Muscle layer of duodenum (tissue), 2 donors: ENCODE measurements at regions not wholly inside any gene's neighbourhood (a gene's known extent, or its start where the extent isn't known, plus 50 kb on each side); places are given as distances from the start of the nearest gene placed in this dataset.

Experiments used
- H3K27ac ChIP-seq: one replicate; pipeline ENCODE4 v1.7.0; 2013; ENCODE audit warnings: mild to moderate bottlenecking, low read length
- H3K27me3 ChIP-seq: one replicate; pipeline ENCODE4 v1.7.0; 2013; ENCODE audit warnings: low read depth, mild to moderate bottlenecking, control low read depth, low read length
- H3K36me3 ChIP-seq, 2 donors: one replicate each; pipeline ENCODE4 v1.7.0; 2013; ENCODE audit warnings: low read length in 2 of 2, control low read depth in 1 of 2, mild to moderate bottlenecking in 1 of 2; ENCODE audit not compliant: insufficient read depth in 2 of 2, control insufficient read depth in 1 of 2
- H3K4me1 ChIP-seq, 2 donors: one replicate each; pipeline ENCODE4 v1.7.0; 2013; ENCODE audit warnings: low read length in 2 of 2, mild to moderate bottlenecking in 2 of 2, control low read depth in 1 of 2, moderate library complexity in 1 of 2; ENCODE audit not compliant: insufficient read depth in 2 of 2, control insufficient read depth in 1 of 2
- H3K4me3 ChIP-seq, 2 donors: one replicate each; pipeline ENCODE4 v1.7.0; 2013; ENCODE audit warnings: low read length in 2 of 2, low read depth in 1 of 2, mild to moderate bottlenecking in 1 of 2
- H3K9me3 ChIP-seq, 2 donors: one replicate each; pipeline ENCODE4 v1.7.0; 2013; ENCODE audit warnings: low read length in 2 of 2, control low read depth in 1 of 2, mild to moderate bottlenecking in 1 of 2; ENCODE audit not compliant: control insufficient read depth in 1 of 2
- donor health status: healthy.

DNA sequence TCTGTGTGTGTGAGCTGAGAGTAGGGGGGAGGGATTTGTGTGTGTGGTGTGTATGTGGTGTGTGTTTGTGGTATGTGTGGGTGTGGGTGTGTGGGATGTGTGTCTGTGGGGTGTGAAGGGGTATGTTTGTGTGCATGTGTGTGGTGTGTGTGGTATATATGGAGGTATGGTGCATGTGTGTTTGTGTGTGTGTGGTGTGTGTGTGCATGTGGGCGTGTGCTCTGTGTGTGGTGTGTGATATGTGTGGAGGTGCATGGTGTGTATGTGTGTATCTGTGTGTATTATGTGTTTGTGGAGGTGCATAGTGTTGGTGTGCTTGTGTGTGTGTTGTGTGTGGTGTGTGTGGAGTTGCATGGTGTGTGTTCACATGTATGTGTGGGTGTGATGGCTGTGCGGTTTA is 106.0 kb downstream of the CMPK2 start:
- H3K27me3 ChIP-seq = no peaks in the 10 kb centered on the region

GRCh38 chr2:6760132-6760531 is 105.6 kb downstream of the CMPK2 start:
- no peak overlapping the region for H3K4me3 ChIP-seq
- no peaks in the 10 kb centered on the region for H3K4me1 ChIP-seq
- H3K27me3 ChIP-seq = no peaks in the 10 kb centered on the region
- no peaks in the 10 kb centered on the region for H3K9me3 ChIP-seq
- no peak overlapping the region for H3K27ac ChIP-seq
- no peaks in the 10 kb centered on the region for H3K36me3 ChIP-seq

More for the DNA sequence above, 106.0 kb downstream of the CMPK2 start:
- no peak overlapping the region for H3K4me3 ChIP-seq
- H3K4me1 ChIP-seq = no peaks in the 10 kb centered on the region
- H3K27ac ChIP-seq = no peak overlapping the region
- H3K36me3 ChIP-seq = no peaks in the 10 kb centered on the region
- H3K9me3 ChIP-seq = no peaks in the 10 kb centered on the region

GRCh38 chr2:6764968-6765723 is 100.6 kb downstream of the CMPK2 start:
- Histone ChIP-seq H3K36me3 (no peaks in the 10 kb centered on the region), H3K4me3 (no peak overlapping the region), H3K27ac (no peak overlapping the region), H3K9me3 (no peaks in the 10 kb centered on the region), H3K27me3 (no peaks in the 10 kb centered on the region), H3K4me1 (no peaks in the 10 kb centered on the region)

DNA sequence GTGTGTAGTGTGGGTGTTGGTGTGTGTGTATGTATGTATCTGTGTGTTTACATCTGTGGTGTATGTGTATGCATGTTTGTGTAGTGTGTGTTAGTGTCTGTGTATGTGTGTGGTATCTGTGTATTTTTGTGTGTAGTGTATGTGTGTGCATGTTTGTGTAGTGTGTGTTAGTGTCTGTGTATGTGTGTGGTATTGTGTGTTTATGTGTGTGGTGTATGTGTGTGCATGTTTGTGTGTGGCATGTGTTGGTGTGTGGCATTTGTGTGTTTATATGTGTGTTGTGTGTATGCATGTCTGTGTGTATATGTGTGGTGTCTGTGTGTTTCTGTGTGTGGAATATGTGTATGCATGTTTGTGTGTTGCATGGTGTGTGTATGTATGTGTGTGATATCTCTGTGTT is 96.4 kb downstream of the CMPK2 start:
- no peaks in the 10 kb centered on the region for H3K27me3 ChIP-seq
- H3K36me3 ChIP-seq = no peaks in the 10 kb centered on the region
- no peak overlapping the region for H3K27ac ChIP-seq
- H3K4me1 ChIP-seq = no peaks in the 10 kb centered on the region
- H3K9me3 ChIP-seq = no peaks in the 10 kb centered on the region
- no peak overlapping the region for H3K4me3 ChIP-seq

DNA sequence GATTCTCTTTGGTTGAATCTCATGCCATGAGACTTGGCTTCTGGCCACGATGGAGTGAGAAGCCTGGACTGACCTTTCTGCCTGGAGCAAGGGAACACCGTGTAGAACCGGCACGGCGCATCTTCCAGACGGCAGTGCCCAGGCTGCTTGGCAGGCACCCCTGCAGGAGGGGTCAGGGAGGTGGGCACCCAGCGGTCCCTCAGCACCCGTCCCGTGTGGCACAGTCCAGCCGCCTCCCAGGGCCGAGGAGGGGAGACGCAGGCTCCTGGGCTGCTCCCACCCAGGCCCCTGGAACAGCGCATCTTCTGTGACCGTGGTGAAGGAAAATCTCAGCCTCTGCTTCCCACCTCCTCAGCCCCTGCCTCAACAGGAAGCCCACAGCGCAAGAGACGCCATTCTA is 95.7 kb downstream of the CMPK2 start:
- H3K4me1 ChIP-seq = no peaks in the 10 kb centered on the region
- H3K27me3 ChIP-seq = no peaks in the 10 kb centered on the region
- no peak overlapping the region for H3K27ac ChIP-seq
- no peak overlapping the region for H3K4me3 ChIP-seq
- no peaks in the 10 kb centered on the region for H3K36me3 ChIP-seq
- no peaks in the 10 kb centered on the region for H3K9me3 ChIP-seq

DNA sequence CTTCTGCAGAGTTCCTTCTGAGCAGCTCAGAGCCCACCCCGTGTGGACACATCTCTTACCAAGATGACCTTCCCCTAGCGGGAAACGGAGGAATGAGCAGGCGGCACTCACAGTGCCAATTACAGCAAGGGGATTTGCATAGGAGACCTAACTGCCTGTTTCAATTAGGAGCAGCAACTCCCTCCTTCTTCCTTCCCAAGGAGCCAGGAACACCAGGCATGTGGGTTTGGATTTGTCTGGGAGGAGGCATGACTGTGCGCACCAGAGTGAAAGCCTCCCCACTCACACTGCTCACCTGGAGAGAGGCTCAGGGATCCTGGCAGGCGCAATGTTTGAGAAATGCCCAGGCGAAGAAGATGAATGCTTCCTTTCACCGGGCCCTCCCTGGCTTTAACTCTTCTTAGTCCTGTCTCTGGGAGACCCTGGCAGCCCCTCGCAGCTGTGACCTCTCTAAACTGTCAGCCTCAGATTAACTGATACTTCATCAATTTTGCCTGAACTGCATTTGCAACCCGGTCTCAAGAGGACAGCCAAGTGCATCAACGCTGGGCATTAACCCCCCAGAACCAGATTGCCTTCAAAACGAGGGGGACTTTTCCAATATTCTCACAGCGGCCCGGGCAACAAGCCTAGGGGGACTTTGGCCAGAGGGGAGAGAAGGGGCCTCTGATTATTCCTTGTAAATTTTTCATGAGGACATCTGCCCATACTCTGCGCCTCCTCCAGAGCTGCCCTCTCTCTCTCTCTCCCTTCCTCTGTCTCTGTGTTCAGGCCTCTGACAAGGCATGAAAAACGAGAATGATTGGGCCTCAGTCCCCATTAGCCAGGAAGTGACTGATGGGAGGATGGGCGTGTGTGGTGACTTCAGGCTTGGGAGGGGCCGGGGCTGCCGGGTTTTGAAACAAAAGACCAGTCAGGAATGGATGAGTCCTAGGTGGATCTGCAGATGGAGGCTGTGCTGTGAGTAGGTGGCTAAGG is 93.8 kb downstream of the CMPK2 start:
- no peak overlapping the region for H3K4me3 ChIP-seq
- H3K9me3 ChIP-seq = no peaks in the 10 kb centered on the region
- H3K36me3 ChIP-seq = no peaks in the 10 kb centered on the region
- no peaks in the 10 kb centered on the region for H3K27me3 ChIP-seq
- H3K27ac ChIP-seq = no peak overlapping the region
- no peaks in the 10 kb centered on the region for H3K4me1 ChIP-seq

- no peaks in the 10 kb centered on the region for H3K9me3 ChIP-seq
- H3K4me1 ChIP-seq = no peaks in the 10 kb centered on the region
- H3K27ac ChIP-seq = no peak overlapping the region
- H3K36me3 ChIP-seq = no peaks in the 10 kb centered on the region
- H3K27me3 ChIP-seq = no peaks in the 10 kb centered on the region
- H3K4me3 ChIP-seq = peak overlapping the region in 1 of 2 donors; percentile 40
Measured at GRCh38 chr2:6773007-6773693, 92.6 kb downstream of the CMPK2 start.

GRCh38 chr2:6773694-6774044 is 92.0 kb downstream of the CMPK2 start:
- Histone ChIP-seq H3K9me3 (no peaks in the 10 kb centered on the region), H3K27me3 (no peaks in the 10 kb centered on the region), H3K4me1 (no peaks in the 10 kb centered on the region), H3K4me3 (no peak overlapping the region), H3K36me3 (no peaks in the 10 kb centered on the region), H3K27ac (no peak overlapping the region)

- H3K4me3 ChIP-seq = no peak overlapping the region
- H3K4me1 ChIP-seq = no peaks in the 10 kb centered on the region
- H3K27ac ChIP-seq = no peak overlapping the region
Measured at GRCh38 chr2:6776125-6776524, 89.6 kb downstream of the CMPK2 start.

DNA sequence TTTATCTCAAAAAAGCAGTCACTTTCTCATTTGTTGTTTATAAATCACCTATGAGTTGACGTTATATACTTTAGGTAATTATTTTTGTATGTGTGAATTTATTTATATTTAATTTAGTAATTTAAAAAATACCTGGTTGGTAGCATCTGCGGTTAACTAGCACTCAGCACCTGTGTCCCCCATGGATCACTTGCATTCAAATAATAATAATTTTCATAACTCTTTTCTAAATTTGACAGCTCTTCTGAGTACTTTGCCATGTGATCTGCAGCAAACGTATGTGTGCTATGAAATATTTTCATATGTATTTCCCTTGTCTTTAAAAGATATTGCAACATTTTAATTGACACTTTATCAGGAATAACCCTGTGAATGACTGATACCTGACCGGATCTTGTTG is 88.1 kb downstream of the CMPK2 start:
- Histone ChIP-seq H3K9me3 (no peaks in the 10 kb centered on the region), H3K27me3 (no peaks in the 10 kb centered on the region), H3K4me1 (no peaks in the 10 kb centered on the region), H3K36me3 (no peaks in the 10 kb centered on the region), H3K4me3 (no peak overlapping the region), H3K27ac (no peak overlapping the region)

More at GRCh38 chr2:6776125-6776524, 89.6 kb downstream of the CMPK2 start:
- Histone ChIP-seq H3K9me3 (no peaks in the 10 kb centered on the region), H3K36me3 (no peaks in the 10 kb centered on the region), H3K27me3 (no peaks in the 10 kb centered on the region)

GRCh38 chr2:6780765-6781274 is 84.9 kb downstream of the CMPK2 start:
- no peaks in the 10 kb centered on the region for H3K27me3 ChIP-seq
- H3K9me3 ChIP-seq = no peaks in the 10 kb centered on the region
- peak overlapping the region; percentile 30 to 32 for H3K4me3 ChIP-seq
- no peaks in the 10 kb centered on the region for H3K36me3 ChIP-seq
- H3K27ac ChIP-seq = no peak overlapping the region
- H3K4me1 ChIP-seq = no peaks in the 10 kb centered on the region
